AG10803 (cell line): ENCODE measurements at regions not wholly inside any gene's neighbourhood (a gene's known extent, or its start where the extent isn't known, plus 50 kb on each side); places are given as distances from the start of the nearest gene placed in this dataset.
A peak's percentile ranks its signal among the peaks of the same experiment; 100 is the strongest.

Experiments
- DNase-seq: peaks from one replicate; pipeline ENCODE4 v3.0.0; 2010; ENCODE audit warnings: low read depth
- H3K4me3 ChIP-seq: 2 replicates; pipeline ENCODE4 v1.5.1; 2011; ENCODE audit warnings: mild to moderate bottlenecking, low read length, control low read depth
- TF ChIP-seq, protein P1 (sequence below): conservative IDR thresholded peaks from 2 replicates; pipeline ENCODE4 v1.5.1; 2011; ENCODE audit warnings: mild to moderate bottlenecking, low read length, control low read depth, inconsistent platforms

DNA sequence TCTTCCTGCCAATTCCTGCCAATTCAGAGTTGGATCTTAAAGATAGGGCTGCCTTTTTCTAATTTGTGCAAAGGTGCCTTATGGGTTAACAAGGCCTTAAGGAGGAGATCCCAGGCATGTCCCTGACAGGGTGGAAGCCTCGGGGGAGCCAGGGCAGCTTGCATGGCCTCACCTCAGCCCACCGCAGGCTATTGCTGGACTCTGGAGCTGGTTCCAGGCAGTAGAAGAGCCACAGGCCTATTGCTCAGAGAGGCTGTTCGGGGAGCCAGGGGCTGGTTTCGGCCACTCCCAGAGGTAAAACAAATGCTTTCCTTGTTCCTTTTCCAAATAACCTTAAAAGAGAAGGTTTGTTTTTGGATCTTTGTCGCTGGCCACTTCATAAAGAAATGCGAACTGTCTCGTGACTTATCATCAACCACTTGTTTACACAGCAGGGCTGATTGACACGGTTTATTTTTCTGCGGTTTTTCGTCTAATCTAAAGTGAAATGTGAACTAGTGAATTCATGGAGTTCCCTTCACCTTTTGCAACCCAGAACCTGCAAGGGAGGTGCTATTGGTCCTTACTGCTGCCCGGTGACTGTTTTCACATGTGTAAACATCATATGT, 108.6 kb downstream of the APOB start:
- H3K4me3 ChIP-seq = no peak overlapping the region
- DNase-seq = no peak
- TF ChIP-seq, protein P1, sequence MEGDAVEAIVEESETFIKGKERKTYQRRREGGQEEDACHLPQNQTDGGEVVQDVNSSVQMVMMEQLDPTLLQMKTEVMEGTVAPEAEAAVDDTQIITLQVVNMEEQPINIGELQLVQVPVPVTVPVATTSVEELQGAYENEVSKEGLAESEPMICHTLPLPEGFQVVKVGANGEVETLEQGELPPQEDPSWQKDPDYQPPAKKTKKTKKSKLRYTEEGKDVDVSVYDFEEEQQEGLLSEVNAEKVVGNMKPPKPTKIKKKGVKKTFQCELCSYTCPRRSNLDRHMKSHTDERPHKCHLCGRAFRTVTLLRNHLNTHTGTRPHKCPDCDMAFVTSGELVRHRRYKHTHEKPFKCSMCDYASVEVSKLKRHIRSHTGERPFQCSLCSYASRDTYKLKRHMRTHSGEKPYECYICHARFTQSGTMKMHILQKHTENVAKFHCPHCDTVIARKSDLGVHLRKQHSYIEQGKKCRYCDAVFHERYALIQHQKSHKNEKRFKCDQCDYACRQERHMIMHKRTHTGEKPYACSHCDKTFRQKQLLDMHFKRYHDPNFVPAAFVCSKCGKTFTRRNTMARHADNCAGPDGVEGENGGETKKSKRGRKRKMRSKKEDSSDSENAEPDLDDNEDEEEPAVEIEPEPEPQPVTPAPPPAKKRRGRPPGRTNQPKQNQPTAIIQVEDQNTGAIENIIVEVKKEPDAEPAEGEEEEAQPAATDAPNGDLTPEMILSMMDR = no peak

DNA sequence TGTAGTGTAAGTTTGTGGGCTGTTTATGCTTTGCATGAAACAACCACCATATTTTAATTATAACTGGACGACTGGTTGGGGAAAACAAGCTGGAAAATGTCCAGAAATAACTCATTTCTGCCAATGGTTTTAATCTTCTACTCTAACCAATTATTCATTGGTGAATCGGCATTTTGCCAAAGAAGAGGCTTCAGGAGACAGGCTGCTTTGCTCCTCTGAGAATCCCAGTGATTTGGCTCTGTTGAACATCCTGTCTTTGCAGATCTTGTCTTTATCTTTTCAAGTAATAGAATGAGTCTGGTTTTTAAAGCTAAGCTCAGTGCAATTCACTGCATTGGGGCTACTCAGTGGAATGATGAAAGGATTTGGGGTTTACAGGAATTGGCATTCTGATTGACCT, 109.6 kb downstream of the APOB start:
- H3K4me3 ChIP-seq = no peak overlapping the region
- DNase-seq = peak; percentile 11
- TF ChIP-seq, protein P1 = no peak

DNA sequence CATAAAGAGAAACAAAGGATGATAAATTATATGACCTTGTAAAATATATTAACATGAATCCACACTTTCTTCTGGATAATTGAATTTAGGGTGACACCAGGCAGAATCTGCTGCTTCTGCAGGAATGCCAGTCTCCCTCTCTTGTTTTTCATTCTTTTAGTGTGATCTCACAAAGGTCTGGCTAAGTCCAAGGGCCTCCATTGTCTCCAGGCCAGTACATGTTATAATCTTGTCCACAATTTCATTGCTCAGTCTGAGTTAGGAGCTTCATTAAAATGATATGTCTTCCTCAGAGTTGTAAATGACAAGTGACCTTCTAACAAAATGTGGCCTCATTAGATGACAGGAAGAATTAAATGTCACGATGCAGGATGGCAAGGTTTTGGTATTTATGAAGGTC, 110.2 kb downstream of the APOB start:
- TF ChIP-seq, protein P1 = no peak
- no peak overlapping the region for H3K4me3 ChIP-seq
- peak; percentile 47 for DNase-seq

DNA sequence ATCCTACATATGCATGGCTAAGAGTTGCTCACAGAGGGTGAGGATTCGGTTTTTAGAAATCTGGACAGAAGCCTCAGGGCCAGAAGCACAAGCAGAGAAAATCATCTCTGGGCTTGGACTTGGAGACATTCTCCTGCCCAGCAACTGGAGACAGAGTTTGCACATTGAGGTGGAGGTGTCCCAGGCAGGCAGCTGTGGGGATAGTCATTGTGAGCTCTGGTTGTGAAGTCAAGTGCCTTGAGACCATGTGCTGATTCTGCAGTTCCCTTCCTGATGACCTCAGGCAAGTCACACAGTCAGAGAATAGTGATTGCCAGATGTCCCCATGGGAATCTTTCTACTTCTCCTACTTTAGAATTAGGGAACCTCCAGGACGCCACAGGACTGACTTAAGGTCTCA, 108.4 kb upstream of the LDAH start:
- TF ChIP-seq, protein P1 = no peak
- peak; percentile 9 for DNase-seq
- H3K4me3 ChIP-seq = no peak overlapping the region

DNA sequence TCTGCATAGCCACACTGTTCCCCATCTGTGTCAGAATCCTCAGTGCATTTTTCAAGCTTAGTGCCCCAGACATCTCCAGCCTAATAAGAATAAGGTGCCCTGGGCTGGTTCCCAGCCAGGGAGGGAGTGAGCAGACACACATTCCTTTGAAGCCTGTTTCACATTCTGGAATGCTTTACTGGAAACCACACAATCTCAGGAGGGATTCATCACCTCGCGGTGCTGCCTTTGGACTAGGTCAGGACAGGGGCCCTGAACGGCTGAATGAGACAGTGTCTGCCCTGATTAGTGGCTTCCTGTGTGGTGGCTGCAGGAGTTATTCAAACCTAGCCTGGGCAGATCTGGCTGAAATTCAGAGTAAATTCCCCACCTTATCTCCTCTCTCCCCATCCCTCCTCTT, 108.0 kb upstream of the LDAH start:
- no peak overlapping the region for H3K4me3 ChIP-seq
- DNase-seq = peak; percentile 75
- TF ChIP-seq, protein P1 = no peak

DNA sequence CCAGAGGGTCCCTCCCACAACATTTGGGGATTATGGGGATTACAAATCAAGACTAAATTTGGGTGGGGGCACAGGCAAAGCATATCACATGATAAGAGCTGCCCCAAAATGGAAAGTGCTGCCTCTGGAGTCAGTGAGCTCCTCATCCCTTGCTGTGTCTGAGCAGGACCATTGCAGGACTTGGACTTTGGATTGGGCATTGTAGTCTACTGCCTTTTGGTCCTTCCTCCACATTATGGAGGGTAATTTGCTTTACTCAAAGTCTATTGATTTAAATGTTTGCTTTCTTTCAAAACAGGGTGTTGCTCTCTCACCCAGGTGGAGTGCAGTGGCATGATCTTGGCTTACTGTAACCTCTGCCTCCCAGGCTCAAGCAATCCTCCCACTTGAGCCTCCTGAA, 106.8 kb upstream of the LDAH start:
- TF ChIP-seq, protein P1 = no peak
- no peak for DNase-seq
- H3K4me3 ChIP-seq = no peak overlapping the region

DNA sequence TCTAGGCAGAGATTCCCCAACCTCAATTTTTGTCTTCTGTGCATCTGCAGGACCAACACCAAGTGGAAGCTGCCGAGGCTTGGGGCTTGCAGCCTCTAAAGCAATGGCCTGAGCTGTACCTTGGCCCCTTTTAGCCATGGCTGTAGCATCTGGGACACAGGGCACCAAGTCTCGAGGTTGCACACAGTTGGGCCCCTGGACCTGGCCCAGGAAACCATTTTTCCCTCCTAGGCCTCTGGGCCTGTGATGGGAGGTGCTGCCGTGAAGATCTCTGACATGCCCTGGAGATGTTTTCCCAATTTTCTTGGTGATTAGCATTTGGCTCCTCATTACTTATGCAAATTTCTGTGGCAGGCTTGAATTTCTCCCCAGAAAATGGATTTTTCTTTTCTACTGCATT, 105.7 kb upstream of the LDAH start:
- TF ChIP-seq, protein P1 = no peak
- H3K4me3 ChIP-seq = no peak overlapping the region
- no peak for DNase-seq
